Right cardiac atrium (tissue), 5 donors: ENCODE measurements at regions not wholly inside any gene's neighbourhood (a gene's known extent, or its start where the extent isn't known, plus 50 kb on each side); places are given as distances from the start of the nearest gene placed in this dataset.
A peak's percentile ranks its signal among the peaks of the same experiment; 100 is the strongest.
"Not testable (repeated sequence)": the region's sequence is repeated elsewhere in the genome, so short reads cannot be mapped to it uniquely, and the experiment has no call there.

Experiments used
- ATAC-seq, 2 donors: fragments of 200-7000 bp; cut with Tn5 transposase; one replicate each; pipeline versions ENCODE4 v1.8.0 to v1.9.1; 2020; ENCODE audit warnings: moderate library complexity in 2 of 2, mild to moderate bottlenecking in 1 of 2
- DNase-seq, 3 donors: peaks; one replicate each; pipeline ENCODE4 v3.0.0-alpha.2; 2020
- H3K27ac ChIP-seq: one replicate; pipeline ENCODE4 v1.5.1; 2013; ENCODE audit warnings: mild to moderate bottlenecking, low read length, control low read depth, moderate library complexity
- H3K27me3 ChIP-seq: one replicate; pipeline ENCODE4 v1.6.1; 2013; ENCODE audit not compliant: control insufficient read depth, insufficient read depth
- H3K4me1 ChIP-seq: one replicate; pipeline ENCODE4 v1.6.1; 2013; ENCODE audit warnings: low read length; ENCODE audit not compliant: control insufficient read depth, insufficient read depth
- H3K4me3 ChIP-seq: one replicate; pipeline ENCODE4 v1.5.1; 2013; ENCODE audit warnings: low read length, control low read depth
- H3K9me3 ChIP-seq: one replicate; pipeline ENCODE4 v1.6.1; 2013; ENCODE audit warnings: low read length; ENCODE audit not compliant: control insufficient read depth
- WGBS: extraction: QIAGEN DNeasy Blood & Tissue Kit; methylation state at CpG from one replicate; pipeline ENCODE4 v1.1.7; 2013; 5-methylcytosine and 5-hydroxymethylcytosine counted together
- intact Hi-C, 4 donors: fragments of 100-400 bp; cut with DNase I; formaldehyde crosslinking; loops; one replicate each; pipeline versions ENCODE4 v1.11.0 to v1.14.0; 2022 to 2023
- donor health status: healthy with polysubstance abuse.
- donor health status: DM: no; HTN: yes; CAD: no.
- donor health status: DM: no; HTN: no; CAD: no.
- donor health status: DM: no; HTN: yes; CAD: no; lungs with severe emphysema.
- donor health status: DM: yes; HTN: yes; CAD: no.

GRCh38 chr5:56670916-56671315 lies 144.4 kb upstream of the MAP3K1 start:
- H3K27ac ChIP-seq: no peak overlapping the region
- no peak for DNase-seq
- intact Hi-C loops: no loop called here
- ATAC-seq: no peak
- 98% methylated on average over 2 of the region's 2 CpGs for WGBS
- H3K9me3 ChIP-seq: no peaks in the 10 kb centered on the region
- H3K4me3 ChIP-seq: no peak overlapping the region
- no peaks in the 10 kb centered on the region for H3K4me1 ChIP-seq
- no peaks in the 10 kb centered on the region for H3K27me3 ChIP-seq

DNA sequence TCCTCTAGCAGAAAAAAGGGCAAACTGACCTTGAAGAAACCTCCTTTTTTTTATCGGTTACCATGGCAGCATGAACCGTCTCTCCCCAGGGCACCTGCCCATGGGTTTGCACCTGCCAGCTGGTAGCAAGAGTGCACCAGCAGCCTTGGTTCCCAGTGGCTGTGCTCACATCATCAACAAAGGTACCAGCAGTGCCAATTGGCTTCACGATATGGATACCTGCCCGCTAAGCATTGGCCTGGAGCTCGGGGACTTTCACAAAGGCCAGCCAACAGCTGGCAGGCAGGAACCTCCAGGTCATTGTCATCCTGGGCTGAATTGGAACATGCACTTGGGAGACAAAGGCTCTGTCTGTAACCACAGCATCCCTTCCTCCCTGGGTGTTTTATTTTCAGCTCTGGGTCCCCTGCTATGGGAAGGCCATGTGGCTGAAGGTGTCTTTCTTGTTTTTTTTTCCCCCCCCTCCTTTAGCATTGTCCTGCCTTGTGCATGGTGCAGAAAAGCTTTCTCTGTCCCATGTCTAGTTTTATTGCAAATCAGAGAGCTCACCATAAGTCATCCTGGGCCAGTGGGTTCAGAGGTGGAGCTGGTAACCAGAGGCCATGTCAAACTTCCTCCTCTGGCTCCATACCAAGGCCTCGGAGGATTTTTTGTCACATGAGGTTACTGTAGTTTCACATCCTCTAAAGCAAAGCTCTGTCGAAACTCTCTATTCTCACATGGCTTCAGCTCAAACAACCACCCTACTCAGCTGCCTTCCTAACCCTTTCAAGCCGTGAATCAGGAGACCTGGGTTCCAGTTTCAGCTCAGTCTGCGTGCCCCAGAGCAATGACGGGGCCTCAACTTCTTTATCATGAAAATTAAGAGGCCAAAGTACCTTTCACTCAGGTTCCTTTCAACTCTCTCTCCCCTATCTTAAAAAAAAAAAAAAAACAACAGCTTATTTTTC lies 145.5 kb upstream of the MAP3K1 start:
- Histone ChIP-seq H3K9me3 (no peaks in the 10 kb centered on the region), H3K27ac (peak overlapping the region; percentile 49), H3K27me3 (no peaks in the 10 kb centered on the region), H3K4me3 (no peak overlapping the region), H3K4me1 (no peaks in the 10 kb centered on the region)
- intact Hi-C loops: no loop called here
- ATAC-seq: peak; percentile 69 to 90
- DNase-seq: peak; percentile 52 to 64 (median 56)
- 73% methylated on average over 10 of the region's 10 CpGs for WGBS

- intact Hi-C loops: no loop called here
- H3K4me1 ChIP-seq: no peaks in the 10 kb centered on the region
- ATAC-seq: no peak
- 77% methylated on average over 5 of the region's 5 CpGs for WGBS
- H3K27ac ChIP-seq: no peak overlapping the region
- H3K9me3 ChIP-seq: no peaks in the 10 kb centered on the region
- H3K27me3 ChIP-seq: no peaks in the 10 kb centered on the region
- no peak for DNase-seq
- no peak overlapping the region for H3K4me3 ChIP-seq
Observed at GRCh38 chr5:56668996-56669395, 146.4 kb upstream of the MAP3K1 start.

- Histone ChIP-seq H3K27me3 (no peaks in the 10 kb centered on the region), H3K9me3 (no peaks in the 10 kb centered on the region), H3K27ac (no peak overlapping the region), H3K4me1 (no peaks in the 10 kb centered on the region), H3K4me3 (no peak overlapping the region)
- WGBS: 95% methylated on average over 1 of the region's 1 CpG
- intact Hi-C loops: no loop called here
- no peak for DNase-seq
- no peak for ATAC-seq
Observed at GRCh38 chr5:56667692-56668091, 147.7 kb upstream of the MAP3K1 start.

- Histone ChIP-seq H3K4me1 (no peaks in the 10 kb centered on the region), H3K27ac (no peak overlapping the region), H3K9me3 (no peaks in the 10 kb centered on the region), H3K4me3 (no peak overlapping the region), H3K27me3 (no peaks in the 10 kb centered on the region)
- 83% methylated on average over 6 of the region's 6 CpGs for WGBS
- peak; percentile 43 to 71 for ATAC-seq
- DNase-seq: peak; percentile 20 to 56 (median 51)
- intact Hi-C loops: no loop called here
Observed at GRCh38 chr5:56666901-56667300, 148.4 kb upstream of the MAP3K1 start.

- DNase-seq, H3K9me3 ChIP-seq, intact Hi-C loops, H3K4me3 ChIP-seq, H3K27me3 ChIP-seq, H3K27ac ChIP-seq, H3K4me1 ChIP-seq, ATAC-seq: not testable (repeated sequence)
- WGBS: 83% methylated on average over 3 of the region's 3 CpGs
Observed at GRCh38 chr5:56665117-56665516, 150.2 kb upstream of the MAP3K1 start.

DNA sequence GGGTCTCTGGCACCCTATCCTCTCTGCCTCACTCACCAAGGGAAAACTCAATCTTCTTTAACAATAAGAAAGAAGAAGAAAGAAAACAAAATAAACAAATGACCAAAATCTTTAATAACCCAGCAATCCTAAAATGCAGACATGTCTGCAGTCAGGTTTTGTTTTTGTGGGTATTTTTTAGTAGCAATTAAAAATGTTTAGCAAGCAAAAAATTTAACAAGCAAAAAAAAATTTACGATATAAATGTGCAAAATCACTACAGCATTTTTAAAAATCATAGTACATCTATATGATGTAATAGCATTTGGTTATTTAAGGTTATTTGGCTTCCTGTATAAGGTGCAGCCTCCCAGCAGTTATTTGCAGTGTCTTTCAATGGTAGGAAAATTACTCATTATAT lies 151.3 kb upstream of the MAP3K1 start:
- 95% methylated on average over 1 of the region's 1 CpG for WGBS
- Histone ChIP-seq H3K9me3 (no peaks in the 10 kb centered on the region), H3K4me1 (no peaks in the 10 kb centered on the region), H3K4me3 (no peak overlapping the region), H3K27ac (no peak overlapping the region), H3K27me3 (no peaks in the 10 kb centered on the region)
- DNase-seq: no peak
- intact Hi-C loops: no loop called here
- ATAC-seq: no peak

DNA sequence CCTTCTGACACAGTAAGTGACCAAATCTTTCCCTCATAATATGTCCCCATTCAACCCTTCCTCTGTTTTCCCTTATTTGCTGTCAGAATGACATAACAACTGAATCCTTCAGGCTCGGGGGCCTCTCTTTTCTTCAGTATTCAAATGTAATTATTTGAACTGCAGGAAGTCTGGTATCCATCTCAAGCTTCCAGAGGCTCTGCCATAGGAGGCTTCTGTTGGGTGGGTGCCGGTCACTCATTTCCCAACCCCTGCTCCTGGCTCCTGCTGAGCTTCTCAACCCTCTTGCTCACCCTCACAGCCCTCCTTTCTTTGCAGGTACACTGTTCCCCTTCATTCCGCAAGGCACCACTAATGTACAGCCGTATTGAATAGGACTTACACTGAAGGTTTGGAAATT lies 151.8 kb upstream of the MAP3K1 start:
- Histone ChIP-seq H3K9me3 (no peaks in the 10 kb centered on the region), H3K27me3 (no peaks in the 10 kb centered on the region), H3K4me1 (no peaks in the 10 kb centered on the region), H3K4me3 (no peak overlapping the region), H3K27ac (no peak overlapping the region)
- DNase-seq (no peak), ATAC-seq (no peak)
- intact Hi-C loops: no loop called here
- 92% methylated on average over 4 of the region's 4 CpGs for WGBS

DNA sequence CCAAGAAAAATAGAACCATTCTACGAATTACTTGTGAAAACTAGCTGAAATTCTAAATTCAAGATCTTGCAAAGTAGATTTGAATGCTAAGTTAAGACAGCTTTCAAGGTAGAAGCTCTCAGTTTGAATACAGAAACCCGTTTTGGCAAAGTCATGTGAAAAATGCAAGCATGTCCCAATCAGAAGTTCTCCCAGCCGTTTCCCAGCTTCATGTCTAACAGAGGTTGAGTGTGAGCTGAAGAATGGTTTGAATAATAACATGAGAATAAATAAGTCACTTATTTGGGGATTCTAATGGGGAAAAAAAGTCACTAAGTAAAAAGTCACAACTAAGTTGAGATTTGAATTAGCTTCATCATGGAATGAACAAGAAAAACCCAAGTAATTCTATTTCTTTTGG lies 152.5 kb upstream of the MAP3K1 start:
- Histone ChIP-seq H3K27me3 (no peaks in the 10 kb centered on the region), H3K27ac (no peak overlapping the region), H3K4me3 (no peak overlapping the region), H3K4me1 (no peaks in the 10 kb centered on the region), H3K9me3 (no peaks in the 10 kb centered on the region)
- WGBS: 81% methylated on average over 3 of the region's 3 CpGs
- intact Hi-C loops: no loop called here
- ATAC-seq (no peak), DNase-seq (no peak)

GRCh38 chr5:56659971-56660370 lies 155.4 kb upstream of the MAP3K1 start:
- DNase-seq (peak in 1 of 3 donors; percentile 42), ATAC-seq (no peak)
- no peaks in the 10 kb centered on the region for H3K4me1 ChIP-seq
- H3K9me3 ChIP-seq: no peaks in the 10 kb centered on the region
- intact Hi-C loops: no loop called here
- no peaks in the 10 kb centered on the region for H3K27me3 ChIP-seq
- no peak overlapping the region for H3K27ac ChIP-seq
- H3K4me3 ChIP-seq: no peak overlapping the region
- 82% methylated on average over 7 of the region's 7 CpGs for WGBS

- H3K27me3 ChIP-seq: no peaks in the 10 kb centered on the region
- H3K4me1 ChIP-seq: no peaks in the 10 kb centered on the region
- H3K4me3 ChIP-seq: no peak overlapping the region
- WGBS: 91% methylated on average over 1 of the region's 1 CpG
- intact Hi-C loops: no loop called here
- DNase-seq (no peak), ATAC-seq (no peak)
- H3K9me3 ChIP-seq: no peaks in the 10 kb centered on the region
- H3K27ac ChIP-seq: no peak overlapping the region
Observed at GRCh38 chr5:56658972-56659371, 156.4 kb upstream of the MAP3K1 start.
